ENCODE measurements at regions not wholly inside any gene's neighbourhood (a gene's known extent, or its start where the extent isn't known, plus 50 kb on each side); places are given as distances from the start of the nearest gene placed in this dataset.

DNA sequence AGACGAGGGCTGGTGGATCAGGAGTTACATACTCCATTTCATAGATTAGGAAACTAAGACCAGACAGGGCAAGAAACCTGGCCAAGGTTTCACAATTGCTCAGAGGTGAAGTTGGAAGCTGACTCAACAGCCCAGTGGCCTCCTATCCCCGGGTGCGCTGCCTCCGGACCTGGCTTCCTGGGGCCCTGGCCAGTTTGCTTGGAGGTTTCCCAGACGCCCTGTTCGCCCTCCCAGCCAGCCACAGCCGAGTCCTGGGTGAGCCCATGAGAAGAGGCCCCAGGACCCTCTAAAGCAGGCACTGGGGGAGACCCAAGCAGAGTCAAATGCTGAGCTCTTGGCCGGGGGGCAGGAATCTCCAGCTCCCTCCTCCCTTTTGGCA, 180.1 kb downstream of the ZBTB18 start:
- TF ChIP-seq, protein P1, sequence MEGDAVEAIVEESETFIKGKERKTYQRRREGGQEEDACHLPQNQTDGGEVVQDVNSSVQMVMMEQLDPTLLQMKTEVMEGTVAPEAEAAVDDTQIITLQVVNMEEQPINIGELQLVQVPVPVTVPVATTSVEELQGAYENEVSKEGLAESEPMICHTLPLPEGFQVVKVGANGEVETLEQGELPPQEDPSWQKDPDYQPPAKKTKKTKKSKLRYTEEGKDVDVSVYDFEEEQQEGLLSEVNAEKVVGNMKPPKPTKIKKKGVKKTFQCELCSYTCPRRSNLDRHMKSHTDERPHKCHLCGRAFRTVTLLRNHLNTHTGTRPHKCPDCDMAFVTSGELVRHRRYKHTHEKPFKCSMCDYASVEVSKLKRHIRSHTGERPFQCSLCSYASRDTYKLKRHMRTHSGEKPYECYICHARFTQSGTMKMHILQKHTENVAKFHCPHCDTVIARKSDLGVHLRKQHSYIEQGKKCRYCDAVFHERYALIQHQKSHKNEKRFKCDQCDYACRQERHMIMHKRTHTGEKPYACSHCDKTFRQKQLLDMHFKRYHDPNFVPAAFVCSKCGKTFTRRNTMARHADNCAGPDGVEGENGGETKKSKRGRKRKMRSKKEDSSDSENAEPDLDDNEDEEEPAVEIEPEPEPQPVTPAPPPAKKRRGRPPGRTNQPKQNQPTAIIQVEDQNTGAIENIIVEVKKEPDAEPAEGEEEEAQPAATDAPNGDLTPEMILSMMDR (IDR thresholded peaks at IDR 0.05) = no peak
- TF ChIP-seq POLR2A (IDR thresholded peaks at IDR 0.05) = no peak
